ENCODE measurements at regions not wholly inside any gene's neighbourhood (a gene's known extent, or its start where the extent isn't known, plus 50 kb on each side); places are given as distances from the start of the nearest gene placed in this dataset.

- TF ChIP-seq CTCF (IDR thresholded peaks at IDR 0.05), result no peak
- no peak for DNase-seq (ENCODE audit: low spot score)
- Histone ChIP-seq H3K27ac (no peak overlapping the region), H3K4me3 (no peak overlapping the region)
Measured at GRCh38 chr9:4422495-4422894, 67.8 kb upstream of the SLC1A1 start.

- Histone ChIP-seq H3K4me3 (no peak overlapping the region), H3K27ac (no peak overlapping the region)
- no peak for DNase-seq (ENCODE audit: low spot score)
- TF ChIP-seq CTCF (IDR thresholded peaks at IDR 0.05), result no peak
Measured at GRCh38 chr9:4421847-4422246, 68.4 kb upstream of the SLC1A1 start.

- H3K27ac ChIP-seq, result no peak overlapping the region
- no peak overlapping the region for H3K4me3 ChIP-seq
- no peak for TF ChIP-seq CTCF (IDR thresholded peaks at IDR 0.05)
- no peak for DNase-seq (ENCODE audit: low spot score)
Measured at GRCh38 chr9:4420351-4420750, 69.9 kb upstream of the SLC1A1 start.

GRCh38 chr9:4417578-4418325 is 72.5 kb upstream of the SLC1A1 start:
- Histone ChIP-seq H3K27ac (no peak overlapping the region), H3K4me3 (no peak overlapping the region)
- DNase-seq (ENCODE audit: low spot score), result no peak
- no peak for TF ChIP-seq CTCF (IDR thresholded peaks at IDR 0.05)

GRCh38 chr9:4416467-4416866 is 73.8 kb upstream of the SLC1A1 start:
- TF ChIP-seq CTCF (IDR thresholded peaks at IDR 0.05), result no peak

GRCh38 chr9:4415281-4415680 is 75.0 kb upstream of the SLC1A1 start:
- no peak overlapping the region for H3K27ac ChIP-seq
- H3K4me3 ChIP-seq, result no peak overlapping the region
- DNase-seq (ENCODE audit: low spot score), result no peak
- TF ChIP-seq CTCF (IDR thresholded peaks at IDR 0.05), result no peak

More at GRCh38 chr9:4416467-4416866, 73.8 kb upstream of the SLC1A1 start:
- Histone ChIP-seq H3K4me3 (no peak overlapping the region), H3K27ac (no peak overlapping the region)
- no peak for DNase-seq (ENCODE audit: low spot score)

GRCh38 chr9:4413856-4414255 is 76.4 kb upstream of the SLC1A1 start:
- TF ChIP-seq CTCF (IDR thresholded peaks at IDR 0.05), result no peak
- H3K27ac ChIP-seq, result no peak overlapping the region
- DNase-seq (ENCODE audit: low spot score), result no peak
- no peak overlapping the region for H3K4me3 ChIP-seq
